DOHH2 (cell line): ENCODE measurements at regions not wholly inside any gene's neighbourhood (a gene's known extent, or its start where the extent isn't known, plus 50 kb on each side); places are given as distances from the start of the nearest gene placed in this dataset.

ENCODE experiments used
- H3F3A ChIP-seq: fragments of 200-600 bp; sonication (generic), shearing (Covaris generic); 2 replicates; pipeline ENCODE4 v1.6.0; 2016; ENCODE audit warnings: antibody characterized with exemption, mild to moderate bottlenecking; ENCODE audit not compliant: control insufficient read depth, insufficient read depth
- H3K27ac ChIP-seq: fragments of 200-600 bp; sonication (generic); 2 replicates; pipeline ENCODE4 v1.5.1; 2014; ENCODE audit warnings: low read depth, mild to moderate bottlenecking, low read length, moderate library complexity
- H3K27me3 ChIP-seq: fragments of 200-600 bp; sonication (generic); 2 replicates; pipeline ENCODE4 v1.6.1; 2014; ENCODE audit warnings: mild to moderate bottlenecking, low read length, mixed read lengths; ENCODE audit not compliant: control insufficient read depth
- H3K36me3 ChIP-seq: fragments of 200-600 bp; sonication (generic); 2 replicates; pipeline ENCODE4 v1.6.1; 2014; ENCODE audit warnings: mild to moderate bottlenecking, low read length, moderate library complexity, mixed read lengths; ENCODE audit not compliant: control insufficient read depth
- H3K4me1 ChIP-seq: fragments of 200-600 bp; sonication (generic); 2 replicates; pipeline ENCODE4 v1.6.1; 2014; ENCODE audit warnings: mild to moderate bottlenecking, low read length, mixed read lengths; ENCODE audit not compliant: control insufficient read depth
- H3K4me2 ChIP-seq: fragments of 200-600 bp; sonication (generic); 2 replicates; pipeline ENCODE4 v1.6.0; 2014; ENCODE audit warnings: mild to moderate bottlenecking, low read length, moderate library complexity
- H3K4me3 ChIP-seq: fragments of 200-600 bp; sonication (generic); 2 replicates; pipeline ENCODE4 v1.5.1; 2014; ENCODE audit warnings: mild to moderate bottlenecking, low read length, mixed read lengths
- H3K79me2 ChIP-seq: fragments of 200-600 bp; sonication (generic); 2 replicates; pipeline ENCODE4 v1.6.1; 2014; ENCODE audit warnings: mild to moderate bottlenecking, low read length, mixed read lengths; ENCODE audit not compliant: control insufficient read depth
- H3K9me2 ChIP-seq: fragments of 200-600 bp; sonication (generic); replicated peaks from 2 replicates; pipeline ENCODE4 v1.6.1; 2014; ENCODE audit warnings: mild to moderate bottlenecking, low read length, mixed read lengths; ENCODE audit not compliant: control insufficient read depth
- H3K9me3 ChIP-seq: fragments of 200-600 bp; sonication (generic); 2 replicates; pipeline ENCODE4 v1.6.1; 2014; ENCODE audit warnings: antibody characterized with exemption, low read length, mixed read lengths; ENCODE audit not compliant: control insufficient read depth, insufficient read depth
- H4K20me1 ChIP-seq: fragments of 200-600 bp; sonication (generic); 2 replicates; pipeline ENCODE4 v1.6.0; 2014; ENCODE audit warnings: low read depth, mild to moderate bottlenecking, antibody characterized with exemption, low read length, moderate library complexity; ENCODE audit not compliant: control insufficient read depth, insufficient read depth
- CTCF ChIP-seq: fragments of 200-600 bp; sonication (generic); IDR thresholded peaks from one replicate; pipeline ENCODE4 v1.5.1; 2014; ENCODE audit warnings: antibody characterized with exemption, mild to moderate bottlenecking, low read depth, low read length; ENCODE audit not compliant: poor library complexity, severe bottlenecking
- EZH2phosphoT487 ChIP-seq: fragments of 200-600 bp; sonication (generic); IDR thresholded peaks from 2 replicates; pipeline ENCODE4 v1.6.1; 2017; ENCODE audit warnings: borderline replicate concordance, mild to moderate bottlenecking, antibody characterized with exemption, low read length, moderate library complexity, mixed read lengths

GRCh38 chr12:116406529-116406928, 129.0 kb upstream of the MED13L start:
- Histone ChIP-seq H3K9me3 (peaks cover 3% of the 10 kb centered on the region; the same call in 1 of the 2 replicates), H3K9me2 (no peaks in the 10 kb centered on the region), H3K4me2 (no peak overlapping the region)

GRCh38 chr12:116408489-116409250, 131.2 kb upstream of the MED13L start:
- no peak overlapping the region for H3K27ac ChIP-seq
- no peaks in the 10 kb centered on the region for H3K36me3 ChIP-seq
- no peaks in the 10 kb centered on the region for H3K9me2 ChIP-seq
- TF ChIP-seq EZH2phosphoT487 (no peak), CTCF (no peak)
- H3K4me3 ChIP-seq: no peak overlapping the region
- no peak overlapping the region for H3K4me2 ChIP-seq
- no peaks in the 10 kb centered on the region for H4K20me1 ChIP-seq
- no peaks in the 10 kb centered on the region for H3K9me3 ChIP-seq
- H3K79me2 ChIP-seq: no peaks in the 10 kb centered on the region
- H3F3A ChIP-seq: no peaks in the 10 kb centered on the region
- H3K4me1 ChIP-seq: no peaks in the 10 kb centered on the region
- 0 out of 2 replicates have a peak, but pooled peaks cover 2% of the 10 kb centered on the region for H3K27me3 ChIP-seq

More at GRCh38 chr12:116406529-116406928, 129.0 kb upstream of the MED13L start:
- Histone ChIP-seq H3K79me2 (no peaks in the 10 kb centered on the region), H3K27ac (no peak overlapping the region), H3K4me1 (no peaks in the 10 kb centered on the region), H4K20me1 (no peaks in the 10 kb centered on the region), H3K36me3 (no peaks in the 10 kb centered on the region), H3F3A (no peaks in the 10 kb centered on the region), H3K4me3 (no peak overlapping the region), H3K27me3 (0 out of 2 replicates have a peak, but pooled peaks cover 2% of the 10 kb centered on the region)
- TF ChIP-seq CTCF (no peak), EZH2phosphoT487 (no peak)

GRCh38 chr12:116411977-116412376, 134.5 kb upstream of the MED13L start:
- H3K79me2 ChIP-seq: no peaks in the 10 kb centered on the region
- H3K4me2 ChIP-seq: no peak overlapping the region

More at GRCh38 chr12:116411977-116412376, 134.5 kb upstream of the MED13L start:
- Histone ChIP-seq H3K4me1 (no peaks in the 10 kb centered on the region), H3K36me3 (no peaks in the 10 kb centered on the region), H3K9me3 (no peaks in the 10 kb centered on the region), H4K20me1 (no peaks in the 10 kb centered on the region), H3K4me3 (no peak overlapping the region), H3K27me3 (0 out of 2 replicates have a peak, but pooled peaks cover 2% of the 10 kb centered on the region), H3K27ac (no peak overlapping the region), H3K9me2 (no peaks in the 10 kb centered on the region), H3F3A (no peaks in the 10 kb centered on the region)
- no peak for TF ChIP-seq EZH2phosphoT487
- TF ChIP-seq CTCF: no peak
